ENCODE measurements at regions not wholly inside any gene's neighbourhood (a gene's known extent, or its start where the extent isn't known, plus 50 kb on each side); places are given as distances from the start of the nearest gene placed in this dataset.

- no peak for DNase-seq (ENCODE audit: low read depth in 3 of 3)
Measured at GRCh38 chr13:107482688-107483087, 732.6 kb downstream of the LIG4 start.

- DNase-seq (ENCODE audit: low read depth in 3 of 3), result no peak
Measured at GRCh38 chr13:107480130-107480529, 735.2 kb downstream of the LIG4 start.

- DNase-seq (ENCODE audit: low read depth in 3 of 3), result no peak
Measured at GRCh38 chr13:107477772-107478379, 737.5 kb downstream of the LIG4 start.

- no peak for DNase-seq (ENCODE audit: low read depth in 3 of 3)
Measured at GRCh38 chr13:107475753-107476453, 739.4 kb downstream of the LIG4 start.

- DNase-seq (ENCODE audit: low read depth in 3 of 3), result no peak
Measured at GRCh38 chr13:107473253-107473652, 742.1 kb downstream of the LIG4 start.

- DNase-seq (ENCODE audit: low read depth in 3 of 3), result no peak
Measured at GRCh38 chr13:107466326-107467099, 748.8 kb downstream of the LIG4 start.

DNA sequence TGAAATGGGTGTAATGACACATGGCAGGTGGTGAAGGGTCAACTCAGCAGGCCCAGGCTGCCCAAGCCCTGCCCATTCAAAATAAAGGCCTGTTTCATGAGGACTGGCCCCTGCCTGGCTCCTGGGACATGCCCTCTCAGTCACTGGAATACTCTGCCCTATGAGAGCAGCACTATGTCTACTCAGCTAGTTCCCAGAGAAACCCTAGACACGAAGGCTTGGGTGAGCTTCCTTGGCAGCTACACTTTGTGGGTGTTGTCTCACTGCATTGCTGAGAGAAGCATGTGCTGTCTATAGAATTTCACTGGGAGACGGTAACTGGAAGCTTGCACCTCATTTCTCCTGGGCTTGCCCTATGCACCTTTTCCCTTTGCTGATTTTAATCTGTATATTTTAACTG lies 752.8 kb downstream of the LIG4 start:
- DNase-seq (ENCODE audit: low read depth in 3 of 3), result no peak

DNA sequence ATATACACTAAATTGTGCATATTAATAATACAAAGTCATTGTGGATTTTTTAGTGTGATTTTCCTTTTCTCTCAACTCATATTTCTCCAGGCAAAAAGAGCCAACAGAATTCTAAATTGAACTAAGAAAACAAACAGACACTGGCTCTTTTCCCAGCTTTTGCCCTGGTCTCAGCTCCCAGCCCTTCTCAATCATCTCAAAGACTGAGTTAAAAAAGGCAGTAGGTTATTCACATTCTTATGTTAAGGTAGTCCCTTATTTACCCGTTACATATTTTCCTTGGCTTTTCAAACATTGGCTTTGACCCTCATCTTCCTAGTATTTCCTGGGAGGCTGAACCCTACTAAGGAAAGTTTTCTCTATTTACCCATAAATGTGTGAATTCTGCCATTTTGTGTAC lies 753.6 kb downstream of the LIG4 start:
- no peak for DNase-seq (ENCODE audit: low read depth in 3 of 3)

- DNase-seq (ENCODE audit: low read depth in 3 of 3), result no peak
Measured at GRCh38 chr13:107459430-107459829, 755.9 kb downstream of the LIG4 start.

- DNase-seq (ENCODE audit: low read depth in 3 of 3), result no peak
Measured at GRCh38 chr13:107458269-107458668, 757.1 kb downstream of the LIG4 start.

- DNase-seq (ENCODE audit: low read depth in 3 of 3), result no peak
Measured at GRCh38 chr13:107457686-107458085, 757.6 kb downstream of the LIG4 start.

GRCh38 chr13:107456431-107456830 lies 758.9 kb downstream of the LIG4 start:
- no peak for DNase-seq (ENCODE audit: low read depth in 3 of 3)

DNA sequence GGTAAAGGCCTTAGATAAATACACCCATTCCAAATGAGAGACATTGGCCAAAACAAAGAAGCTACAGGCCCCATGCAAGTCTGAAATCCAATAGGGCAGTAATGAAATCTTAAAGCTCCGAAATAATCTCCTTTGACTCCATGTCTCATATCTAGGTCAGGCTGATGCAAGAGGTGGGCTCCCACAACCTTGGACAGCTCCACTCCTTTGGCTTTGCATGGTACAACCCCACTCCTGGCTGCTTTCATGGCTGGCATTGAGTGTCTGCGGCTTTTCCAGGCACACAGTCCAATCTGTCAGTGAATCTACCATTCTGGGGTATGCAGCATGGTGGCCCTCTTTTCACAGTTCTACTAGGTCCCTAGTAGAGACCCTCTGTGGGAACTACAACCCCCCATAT lies 762.5 kb downstream of the LIG4 start:
- no peak for DNase-seq (ENCODE audit: low read depth in 3 of 3)

GRCh38 chr13:107450931-107451330 lies 764.4 kb downstream of the LIG4 start:
- DNase-seq (ENCODE audit: low read depth in 3 of 3), result no peak

GRCh38 chr13:107450431-107450830 lies 764.9 kb downstream of the LIG4 start:
- no peak for DNase-seq (ENCODE audit: low read depth in 3 of 3)

- DNase-seq (ENCODE audit: low read depth in 3 of 3), result no peak
Measured at GRCh38 chr13:107447591-107447990, 767.7 kb downstream of the LIG4 start.

GRCh38 chr13:107441279-107441678 lies 774.1 kb downstream of the LIG4 start:
- DNase-seq (ENCODE audit: low read depth in 3 of 3), result no peak

DNA sequence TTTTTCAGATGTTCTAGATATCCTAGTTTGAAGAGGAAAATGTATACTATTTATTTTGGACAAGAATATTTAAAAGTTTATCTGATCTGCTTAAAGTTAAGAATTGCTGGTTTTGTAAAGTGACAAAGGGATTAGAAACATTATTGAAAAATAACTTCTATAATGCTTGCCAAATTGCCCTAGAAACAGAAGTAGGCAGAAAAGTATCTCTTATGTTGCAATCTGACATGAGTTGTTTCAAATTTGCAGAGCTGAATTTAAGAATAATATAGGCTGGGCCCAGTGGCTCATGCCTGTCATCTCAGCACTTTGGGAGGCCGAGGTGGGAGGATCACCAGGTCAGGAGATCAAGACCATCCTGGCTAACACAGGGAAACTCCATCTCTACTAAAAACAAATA lies 777.1 kb downstream of the LIG4 start:
- DNase-seq (ENCODE audit: low read depth in 3 of 3), result no peak

- DNase-seq (ENCODE audit: low read depth in 3 of 3), result no peak
Measured at GRCh38 chr13:107434347-107434746, 781.0 kb downstream of the LIG4 start.

DNA sequence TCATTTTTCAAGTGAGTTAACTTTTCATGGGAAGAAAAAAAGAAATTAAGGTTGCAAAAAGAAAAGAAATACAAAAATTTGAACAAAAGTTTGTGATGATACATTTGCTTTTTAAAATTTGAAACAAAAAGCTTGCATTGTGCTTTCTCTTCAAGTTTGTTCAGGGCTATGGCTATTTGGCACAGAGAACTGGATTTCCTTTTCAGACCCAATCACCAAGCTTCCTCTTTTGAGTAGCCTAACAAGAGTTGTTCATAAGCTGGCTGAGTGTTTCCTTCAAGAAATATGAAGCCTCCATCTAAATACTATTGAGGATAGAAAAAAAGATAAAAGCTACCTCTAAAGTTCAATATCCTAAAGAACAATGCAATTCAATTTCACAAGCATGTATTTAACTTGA lies 787.8 kb downstream of the LIG4 start:
- DNase-seq (ENCODE audit: low read depth in 3 of 3), result no peak

DNA sequence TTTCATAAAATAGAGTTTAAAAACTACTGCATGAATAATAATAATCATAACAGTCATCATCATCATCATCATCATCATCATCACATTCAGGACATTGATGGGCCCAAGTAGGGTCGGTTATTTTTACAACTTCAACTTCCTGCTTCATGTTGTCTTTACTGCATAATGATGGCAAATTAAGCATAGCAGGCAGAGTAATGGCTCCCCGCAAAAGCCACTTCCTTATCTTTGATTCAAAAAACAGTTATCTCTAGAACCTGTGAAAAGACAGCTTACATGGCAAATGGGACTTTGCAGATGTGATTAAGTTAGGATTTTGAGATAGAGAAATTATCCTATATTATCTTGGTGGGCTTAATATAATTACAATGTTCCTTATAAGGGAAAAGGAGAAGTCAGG lies 792.9 kb downstream of the LIG4 start:
- DNase-seq (ENCODE audit: low read depth in 3 of 3), result no peak

GRCh38 chr13:107421951-107422350 lies 793.4 kb downstream of the LIG4 start:
- DNase-seq (ENCODE audit: low read depth in 3 of 3), result no peak

- DNase-seq (ENCODE audit: low read depth in 3 of 3), result no peak
Measured at GRCh38 chr13:107421028-107421427, 794.3 kb downstream of the LIG4 start.
